K562 (cell line): ENCODE measurements at regions not wholly inside any gene's neighbourhood (a gene's known extent, or its start where the extent isn't known, plus 50 kb on each side); places are given as distances from the start of the nearest gene placed in this dataset.

Experiments
- EZH2 ChIP-seq: IDR thresholded peaks from 2 replicates; pipeline ENCODE4 v1.6.1; 2012; ENCODE audit warnings: low read depth, mild to moderate bottlenecking, inconsistent platforms, low read length, borderline replicate concordance
- MCM2 ChIP-seq: fragments of 450-650 bp; IDR thresholded peaks from 2 replicates; pipeline ENCODE4 v1.6.1; 2017; ENCODE audit warnings: low read depth, mild to moderate bottlenecking
- TF ChIP-seq, protein P1 (sequence below): fragments of 250-450 bp; sonication (Bioruptor Pico); IDR thresholded peaks from 2 replicates; pipeline ENCODE4 v1.5.0; 2020; ENCODE audit warnings: mild to moderate bottlenecking, borderline replicate concordance
- TF ChIP-seq, protein P2 (sequence below): fragments of 250-450 bp; sonication (Bioruptor Pico); IDR thresholded peaks from 2 replicates; pipeline ENCODE4 v1.4.0; 2020
- TF ChIP-seq, protein P3 (sequence below): sonication (generic); formaldehyde crosslinking; IDR thresholded peaks from 2 replicates; pipeline ENCODE4 v1.8.1; 2023; ENCODE audit warnings: mild to moderate bottlenecking, missing genetic modification reagents, moderate library complexity

DNA sequence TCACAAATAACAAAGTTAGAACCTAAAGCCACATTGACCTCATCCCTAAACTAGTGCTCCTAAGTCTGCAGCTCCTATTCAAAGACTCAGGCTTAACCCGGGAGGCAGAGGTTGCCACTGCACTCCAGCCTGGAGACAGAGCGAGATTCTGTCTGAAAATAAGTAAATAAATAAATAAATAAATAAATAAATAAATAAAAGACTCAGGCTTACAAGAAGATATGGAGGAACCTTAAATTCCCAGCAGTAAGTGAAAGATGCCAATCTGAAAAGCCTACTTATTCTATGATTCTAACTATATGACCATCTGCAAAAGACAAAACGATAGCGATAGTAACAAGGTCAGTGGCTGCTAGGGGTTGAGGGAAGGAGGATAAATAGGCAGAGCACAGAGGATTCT, 101.7 kb downstream of the DDX1 start:
- TF ChIP-seq, protein P1, sequence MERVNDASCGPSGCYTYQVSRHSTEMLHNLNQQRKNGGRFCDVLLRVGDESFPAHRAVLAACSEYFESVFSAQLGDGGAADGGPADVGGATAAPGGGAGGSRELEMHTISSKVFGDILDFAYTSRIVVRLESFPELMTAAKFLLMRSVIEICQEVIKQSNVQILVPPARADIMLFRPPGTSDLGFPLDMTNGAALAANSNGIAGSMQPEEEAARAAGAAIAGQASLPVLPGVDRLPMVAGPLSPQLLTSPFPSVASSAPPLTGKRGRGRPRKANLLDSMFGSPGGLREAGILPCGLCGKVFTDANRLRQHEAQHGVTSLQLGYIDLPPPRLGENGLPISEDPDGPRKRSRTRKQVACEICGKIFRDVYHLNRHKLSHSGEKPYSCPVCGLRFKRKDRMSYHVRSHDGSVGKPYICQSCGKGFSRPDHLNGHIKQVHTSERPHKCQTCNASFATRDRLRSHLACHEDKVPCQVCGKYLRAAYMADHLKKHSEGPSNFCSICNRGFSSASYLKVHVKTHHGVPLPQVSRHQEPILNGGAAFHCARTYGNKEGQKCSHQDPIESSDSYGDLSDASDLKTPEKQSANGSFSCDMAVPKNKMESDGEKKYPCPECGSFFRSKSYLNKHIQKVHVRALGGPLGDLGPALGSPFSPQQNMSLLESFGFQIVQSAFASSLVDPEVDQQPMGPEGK, result no peak
- TF ChIP-seq, protein P2, sequence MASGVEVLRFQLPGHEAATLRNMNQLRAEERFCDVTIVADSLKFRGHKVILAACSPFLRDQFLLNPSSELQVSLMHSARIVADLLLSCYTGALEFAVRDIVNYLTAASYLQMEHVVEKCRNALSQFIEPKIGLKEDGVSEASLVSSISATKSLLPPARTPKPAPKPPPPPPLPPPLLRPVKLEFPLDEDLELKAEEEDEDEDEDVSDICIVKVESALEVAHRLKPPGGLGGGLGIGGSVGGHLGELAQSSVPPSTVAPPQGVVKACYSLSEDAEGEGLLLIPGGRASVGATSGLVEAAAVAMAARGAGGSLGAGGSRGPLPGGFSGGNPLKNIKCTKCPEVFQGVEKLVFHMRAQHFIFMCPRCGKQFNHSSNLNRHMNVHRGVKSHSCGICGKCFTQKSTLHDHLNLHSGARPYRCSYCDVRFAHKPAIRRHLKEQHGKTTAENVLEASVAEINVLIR (CRISPR knock-in tag), result no peak
- TF ChIP-seq EZH2, result no peak
- TF ChIP-seq MCM2, result no peak
- TF ChIP-seq, protein P3, sequence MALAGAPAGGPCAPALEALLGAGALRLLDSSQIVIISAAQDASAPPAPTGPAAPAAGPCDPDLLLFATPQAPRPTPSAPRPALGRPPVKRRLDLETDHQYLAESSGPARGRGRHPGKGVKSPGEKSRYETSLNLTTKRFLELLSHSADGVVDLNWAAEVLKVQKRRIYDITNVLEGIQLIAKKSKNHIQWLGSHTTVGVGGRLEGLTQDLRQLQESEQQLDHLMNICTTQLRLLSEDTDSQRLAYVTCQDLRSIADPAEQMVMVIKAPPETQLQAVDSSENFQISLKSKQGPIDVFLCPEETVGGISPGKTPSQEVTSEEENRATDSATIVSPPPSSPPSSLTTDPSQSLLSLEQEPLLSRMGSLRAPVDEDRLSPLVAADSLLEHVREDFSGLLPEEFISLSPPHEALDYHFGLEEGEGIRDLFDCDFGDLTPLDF (CRISPR knock-in tag), result no peak
